Prostate gland (tissue), 2 donors: ENCODE measurements at regions not wholly inside any gene's neighbourhood (a gene's known extent, or its start where the extent isn't known, plus 50 kb on each side); places are given as distances from the start of the nearest gene placed in this dataset.

Experiments used
- DNase-seq: peaks from one replicate; pipeline ENCODE4 v3.0.0-alpha.2; 2019; ENCODE audit warnings: low spot score
- H3K27ac ChIP-seq, 2 donors: fragments of 200-600 bp; sonication (generic); 2 replicates each; pipeline ENCODE4 v1.5.1; 2017 to 2019
- H3K27me3 ChIP-seq: fragments of 200-600 bp; sonication (generic); replicated peaks from 2 replicates; pipeline ENCODE4 v1.5.1; 2019; ENCODE audit not compliant: insufficient read depth
- H3K36me3 ChIP-seq, 2 donors: fragments of 200-600 bp; sonication (generic); 1 replicate in 1 of 2; 2 replicates in 1 of 2; pipeline versions ENCODE4 v1.5.1 to v1.8.1; 2017 to 2019
- H3K4me1 ChIP-seq: fragments of 200-600 bp; sonication (generic); replicated peaks from 2 replicates; pipeline ENCODE4 v1.5.1; 2019
- H3K4me3 ChIP-seq, 2 donors: fragments of 200-600 bp; sonication (generic); 2 replicates each; pipeline ENCODE4 v1.5.1; 2017 to 2019
- H3K9me3 ChIP-seq: fragments of 200-600 bp; sonication (generic); 2 replicates; pipeline ENCODE4 v1.5.1; 2017
- CTCF ChIP-seq, 4 experiments: fragments of 200-600 bp in 2 of 4; fragments of 450-650 bp in 2 of 4; sonication (generic) in 2 of 4; IDR thresholded peaks; 1 replicate in 3 of 4; 2 replicates in 1 of 4; pipeline ENCODE4 v1.5.1; 2016 to 2019; ENCODE audit warnings: antibody characterized with exemption in 4 of 4, mild to moderate bottlenecking in 2 of 4, moderate library complexity in 2 of 4
- POLR2A ChIP-seq: fragments of 450-650 bp; IDR thresholded peaks from one replicate; pipeline ENCODE4 v1.6.1; 2016; ENCODE audit warnings: antibody characterized with exemption, mild to moderate bottlenecking
- POLR2AphosphoS5 ChIP-seq: sonication (generic); formaldehyde crosslinking; IDR thresholded peaks from one replicate; pipeline ENCODE4 v1.6.1; 2017; ENCODE audit warnings: antibody characterized with exemption
- WGBS: methylation state at CpG from one replicate; pipeline ENCODE4 v1.1.5; 2018; 5-methylcytosine and 5-hydroxymethylcytosine counted together
- intact Hi-C: fragments of 100-400 bp; cut with DNase I; formaldehyde crosslinking; loops from one replicate; pipeline ENCODE4 v1.14.2; 2022

- H3K27ac ChIP-seq, result no peak overlapping the region
- H3K36me3 ChIP-seq, result no peaks in the 10 kb centered on the region
- intact Hi-C loops, result no loop called here
- TF ChIP-seq CTCF (IDR thresholded peaks at IDR 0.05) (no peak), POLR2AphosphoS5 (no peak), POLR2A (no peak)
- no peaks in the 10 kb centered on the region for H3K27me3 ChIP-seq
- no peaks in the 10 kb centered on the region for H3K4me1 ChIP-seq
- H3K9me3 ChIP-seq, result no peaks in the 10 kb centered on the region
- 87% methylated on average over 5 of the region's 5 CpGs for WGBS
- no peak for DNase-seq
- H3K4me3 ChIP-seq, result no peak overlapping the region
Measured at GRCh38 chr3:72593881-72594397, 254.3 kb downstream of the SHQ1 start.

DNA sequence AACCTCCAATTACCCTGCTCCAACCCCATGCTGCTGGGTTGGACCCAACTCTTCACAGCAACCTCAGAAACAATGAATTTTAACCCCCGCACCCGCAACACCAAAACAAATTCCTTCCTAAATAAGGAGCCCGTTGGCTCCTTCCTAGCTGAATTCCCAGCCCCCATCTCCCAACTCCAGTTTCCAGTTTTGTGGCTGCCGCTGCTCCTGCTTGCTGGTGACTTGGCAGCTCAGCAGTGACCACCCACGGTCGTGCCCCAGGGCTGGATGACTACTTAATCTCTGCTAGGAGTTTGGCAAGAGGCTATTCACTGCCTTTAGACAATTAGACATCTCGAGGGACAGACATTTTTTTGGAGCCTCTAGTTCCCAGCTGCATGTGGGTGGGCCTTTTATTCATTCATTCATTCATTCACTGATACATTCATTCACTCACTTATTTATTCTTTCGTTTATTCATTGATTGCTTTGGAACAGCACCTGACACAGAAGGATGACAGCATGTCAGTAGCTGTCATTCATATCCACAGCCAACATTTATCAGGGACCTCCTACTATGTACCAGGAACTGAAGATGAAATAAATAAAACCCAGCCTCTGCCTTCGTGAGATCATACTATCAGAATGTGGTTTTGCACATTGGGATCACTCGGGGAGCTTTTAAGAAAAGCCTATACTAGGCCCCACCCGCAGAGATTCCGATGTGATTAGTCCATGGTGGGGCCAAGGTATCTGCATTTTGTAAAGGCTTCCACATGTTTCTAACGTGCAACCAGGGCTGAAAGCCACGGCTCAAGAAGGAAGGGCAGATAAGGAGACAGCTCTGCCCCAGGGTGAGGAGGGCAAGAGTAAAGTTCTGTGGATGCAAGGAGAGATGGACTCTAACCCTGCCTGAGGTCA is 256.5 kb downstream of the SHQ1 start:
- Histone ChIP-seq H3K9me3 (no peaks in the 10 kb centered on the region), H3K27ac (no peak overlapping the region), H3K4me1 (no peaks in the 10 kb centered on the region), H3K36me3 (no peaks in the 10 kb centered on the region), H3K4me3 (no peak overlapping the region), H3K27me3 (no peaks in the 10 kb centered on the region)
- DNase-seq, result peak; percentile 14
- WGBS, result 41% methylated on average over 14 of the region's 14 CpGs
- TF ChIP-seq POLR2AphosphoS5 (peak; percentile 13), POLR2A (no peak), CTCF (IDR thresholded peaks at IDR 0.05) (no peak)
- intact Hi-C loops, result no loop called here

DNA sequence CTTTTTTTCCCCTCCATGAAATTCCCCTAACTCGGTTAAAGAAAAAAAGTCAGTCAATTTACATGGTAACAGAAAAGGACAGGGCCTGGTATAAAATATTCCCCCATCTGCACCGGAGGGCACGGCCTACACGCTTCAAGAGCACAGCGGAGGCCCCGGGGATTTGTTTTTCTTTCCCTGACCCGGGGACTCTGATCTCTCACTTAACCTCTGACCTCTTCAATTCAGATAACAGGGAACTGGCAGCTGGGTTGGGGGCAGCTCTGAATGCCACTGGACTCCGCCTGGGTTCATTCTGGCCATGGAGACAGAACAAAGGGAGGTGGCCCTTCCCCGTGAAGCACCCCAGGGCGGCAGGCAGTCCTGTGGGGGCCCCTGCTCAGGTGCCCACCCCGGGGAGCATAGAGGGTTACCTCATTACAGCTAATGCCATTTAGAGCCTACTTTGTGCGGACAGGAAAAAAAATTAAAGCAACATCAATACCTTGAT is 257.5 kb downstream of the SHQ1 start:
- no peaks in the 10 kb centered on the region for H3K9me3 ChIP-seq
- H3K36me3 ChIP-seq, result no peaks in the 10 kb centered on the region
- no peak for TF ChIP-seq CTCF (IDR thresholded peaks at IDR 0.05)
- TF ChIP-seq POLR2A, result no peak
- no peak for TF ChIP-seq POLR2AphosphoS5
- intact Hi-C loops, result no loop called here
- H3K4me3 ChIP-seq, result no peak overlapping the region
- H3K4me1 ChIP-seq, result no peaks in the 10 kb centered on the region
- H3K27me3 ChIP-seq, result no peaks in the 10 kb centered on the region
- 90% methylated on average over 12 of the region's 12 CpGs for WGBS
- no peak for DNase-seq
- H3K27ac ChIP-seq, result no peak overlapping the region

DNA sequence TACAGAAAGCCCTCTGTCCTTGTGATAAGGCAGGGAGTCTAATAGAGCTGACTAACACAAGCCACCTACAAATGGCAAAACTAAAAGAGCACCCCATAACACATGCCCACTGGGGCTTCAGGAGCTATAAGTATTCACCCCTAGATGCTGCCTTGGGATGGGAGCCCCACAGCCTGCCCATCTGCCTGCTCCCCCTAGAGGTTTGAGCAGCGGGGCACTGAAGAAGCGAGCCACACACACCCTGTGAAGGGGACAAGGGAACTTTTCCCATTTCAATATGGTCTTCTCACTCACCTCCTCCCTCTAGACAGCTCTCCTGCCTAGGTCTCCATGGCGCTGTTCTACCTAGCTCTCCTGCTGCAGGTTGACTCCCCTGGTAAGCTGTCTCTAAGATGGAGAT is 261.0 kb downstream of the SHQ1 start:
- no peak overlapping the region for H3K27ac ChIP-seq
- no peaks in the 10 kb centered on the region for H3K27me3 ChIP-seq
- WGBS, result 92% methylated on average over 3 of the region's 3 CpGs
- H3K4me1 ChIP-seq, result no peaks in the 10 kb centered on the region
- intact Hi-C loops, result no loop called here
- no peak overlapping the region for H3K4me3 ChIP-seq
- TF ChIP-seq POLR2AphosphoS5 (no peak), POLR2A (no peak), CTCF (IDR thresholded peaks at IDR 0.05) (no peak)
- no peaks in the 10 kb centered on the region for H3K36me3 ChIP-seq
- no peaks in the 10 kb centered on the region for H3K9me3 ChIP-seq
- no peak for DNase-seq
